ENCODE measurements at regions not wholly inside any gene's neighbourhood (a gene's known extent, or its start where the extent isn't known, plus 50 kb on each side); places are given as distances from the start of the nearest gene placed in this dataset.

- TF ChIP-seq, protein P1, sequence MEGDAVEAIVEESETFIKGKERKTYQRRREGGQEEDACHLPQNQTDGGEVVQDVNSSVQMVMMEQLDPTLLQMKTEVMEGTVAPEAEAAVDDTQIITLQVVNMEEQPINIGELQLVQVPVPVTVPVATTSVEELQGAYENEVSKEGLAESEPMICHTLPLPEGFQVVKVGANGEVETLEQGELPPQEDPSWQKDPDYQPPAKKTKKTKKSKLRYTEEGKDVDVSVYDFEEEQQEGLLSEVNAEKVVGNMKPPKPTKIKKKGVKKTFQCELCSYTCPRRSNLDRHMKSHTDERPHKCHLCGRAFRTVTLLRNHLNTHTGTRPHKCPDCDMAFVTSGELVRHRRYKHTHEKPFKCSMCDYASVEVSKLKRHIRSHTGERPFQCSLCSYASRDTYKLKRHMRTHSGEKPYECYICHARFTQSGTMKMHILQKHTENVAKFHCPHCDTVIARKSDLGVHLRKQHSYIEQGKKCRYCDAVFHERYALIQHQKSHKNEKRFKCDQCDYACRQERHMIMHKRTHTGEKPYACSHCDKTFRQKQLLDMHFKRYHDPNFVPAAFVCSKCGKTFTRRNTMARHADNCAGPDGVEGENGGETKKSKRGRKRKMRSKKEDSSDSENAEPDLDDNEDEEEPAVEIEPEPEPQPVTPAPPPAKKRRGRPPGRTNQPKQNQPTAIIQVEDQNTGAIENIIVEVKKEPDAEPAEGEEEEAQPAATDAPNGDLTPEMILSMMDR (IDR thresholded peaks at IDR 0.05), result no peak
- TF ChIP-seq POLR2AphosphoS5 (IDR thresholded peaks at IDR 0.05; ENCODE audit: insufficient read depth in 1 of 2, low read depth in 1 of 2), result no peak
These were observed 108.1 kb upstream of the SPRY1 start for GRCh38 chr4:123288309-123289025.

Measured in vagina (tissue), 2 donors.